GM12878 (cell line): ENCODE measurements at regions not wholly inside any gene's neighbourhood (a gene's known extent, or its start where the extent isn't known, plus 50 kb on each side); places are given as distances from the start of the nearest gene placed in this dataset.

Experiments used
- ATAC-seq: fragments of 200-7000 bp; cut with Tn5 transposase; 3 replicates; pipeline ENCODE4 v1.9.1; 2020; ENCODE audit warnings: mild to moderate bottlenecking, moderate library complexity
- BruUV-seq: library from RNA; stranded (reverse); fragments of 400-500 nt; replicated peaks from 2 replicates; lab custom pipeline; 2021; lab: Mats Ljungman, UMichigan
- CTCF ChIA-PET: fragments of 300-600 bp; sonication (Branson Sonifier 250); formaldehyde crosslinking; extraction: SDS; loops from one replicate; lab custom pipeline; 2021; ENCODE audit warnings: inconsistent platforms; lab: Yijun Ruan, JAX
- POLR2A ChIA-PET: fragments of 350-600 bp; formaldehyde crosslinking; extraction: SDS; loops from one replicate; lab custom pipeline; 2021; ENCODE audit warnings: inconsistent platforms; lab: Charles Lee
- RAD21 ChIA-PET: fragments of 300-600 bp; sonication (Branson Sonifier 250); formaldehyde crosslinking; loops from one replicate; lab custom pipeline; 2023; ENCODE audit warnings: antibody characterized with exemption; ENCODE audit not compliant: unreplicated experiment; lab: Charles Lee
- SMC1A ChIA-PET: fragments of 300-600 bp; sonication (Branson Sonifier 250); formaldehyde crosslinking; loops from one replicate; lab custom pipeline; 2023; ENCODE audit not compliant: unreplicated experiment, uncharacterized antibody; lab: Charles Lee
- DNase-seq: peaks from one replicate; pipeline ENCODE4 v3.0.0-alpha.2; 2011; ENCODE audit warnings: low read depth, low spot score
- FAIRE-seq: peaks from 3 replicates; lab custom pipeline; 2011; peaks lifted over from hg19 to GRCh38; lab: Jason Lieb, UNC
- H2AFZ ChIP-seq: 2 replicates; pipeline ENCODE4 v1.6.0; 2011; ENCODE audit warnings: low read depth, low read length, control low read depth; ENCODE audit not compliant: control insufficient read depth
- H3K27ac ChIP-seq: 2 replicates; pipeline ENCODE4 v1.5.1; 2011; ENCODE audit warnings: control low read depth; ENCODE audit not compliant: control insufficient read depth, insufficient read depth
- H3K27me3 ChIP-seq, 2 experiments: replicated peaks in 1 of 2; 2 replicates each; pipeline versions ENCODE4 v1.6.0 to v1.6.1; 2011; ENCODE audit warnings: low read length in 1 of 2; ENCODE audit not compliant: control insufficient read depth in 2 of 2, insufficient read depth in 2 of 2
- H3K36me3 ChIP-seq, 2 experiments: 2 replicates each; pipeline ENCODE4 v1.5.1; 2011; ENCODE audit warnings: low read length in 1 of 2; ENCODE audit not compliant: control insufficient read depth in 2 of 2, insufficient read depth in 2 of 2
- H3K4me1 ChIP-seq: 2 replicates; pipeline ENCODE4 v1.6.1; 2011; ENCODE audit warnings: mild to moderate bottlenecking, low read length, moderate library complexity, mixed read lengths; ENCODE audit not compliant: control insufficient read depth, insufficient read depth
- H3K4me2 ChIP-seq: 2 replicates; pipeline ENCODE4 v1.6.0; 2011; ENCODE audit warnings: control low read depth; ENCODE audit not compliant: control insufficient read depth, insufficient read depth
- H3K4me3 ChIP-seq: fragments of 200-600 bp; sonication (generic); 2 replicates; pipeline ENCODE4 v1.5.1; 2016
- H3K79me2 ChIP-seq: 2 replicates; pipeline ENCODE4 v1.6.0; 2011; ENCODE audit warnings: low read length; ENCODE audit not compliant: control insufficient read depth, insufficient read depth
- H3K9ac ChIP-seq: 2 replicates; pipeline ENCODE4 v1.8.0; 2011; ENCODE audit warnings: low read length, control low read depth, mixed read lengths; ENCODE audit not compliant: control insufficient read depth, insufficient read depth
- H3K9me3 ChIP-seq: replicated peaks from 3 replicates; pipeline ENCODE4 v1.5.1; 2011; ENCODE audit warnings: mild to moderate bottlenecking, low read length; ENCODE audit not compliant: control insufficient read depth, insufficient read depth
- H4K20me1 ChIP-seq: 2 replicates; pipeline ENCODE4 v1.6.0; 2011; ENCODE audit not compliant: control insufficient read depth, insufficient read depth
- ATF3 ChIP-seq: IDR thresholded peaks from 2 replicates; pipeline ENCODE4 v1.6.1; 2011; ENCODE audit warnings: low read depth, mild to moderate bottlenecking, low read length, moderate library complexity, borderline replicate concordance; ENCODE audit errors: extremely low read depth
- ATF7 ChIP-seq: fragments of 450-650 bp; IDR thresholded peaks from 2 replicates; pipeline ENCODE4 v1.6.1; 2016; ENCODE audit warnings: low read depth, mild to moderate bottlenecking
- CBFB ChIP-seq: IDR thresholded peaks from 2 replicates; pipeline ENCODE4 v1.6.1; 2016; ENCODE audit warnings: antibody characterized with exemption, low read depth
- FOXK2 ChIP-seq: fragments of 450-650 bp; IDR thresholded peaks from 2 replicates; pipeline ENCODE4 v1.6.1; 2017; ENCODE audit warnings: mild to moderate bottlenecking, moderate library complexity
- GATAD2B ChIP-seq: fragments of 450-650 bp; conservative IDR thresholded peaks from 2 replicates; pipeline ENCODE4 v1.6.1; 2017; ENCODE audit warnings: low read depth, mild to moderate bottlenecking, moderate library complexity
- HDAC2 ChIP-seq: fragments of 200-600 bp; sonication (generic); IDR thresholded peaks from 2 replicates; pipeline ENCODE4 v1.6.1; 2017
- IKZF1 ChIP-seq: fragments of 450-650 bp; conservative IDR thresholded peaks from 2 replicates; pipeline ENCODE4 v1.6.1; 2017; ENCODE audit warnings: antibody characterized with exemption, mild to moderate bottlenecking
- IRF4 ChIP-seq: IDR thresholded peaks from 2 replicates; pipeline ENCODE4 v1.6.1; 2011; ENCODE audit warnings: low read depth, low read length
- NFYB ChIP-seq: IDR thresholded peaks from 2 replicates; pipeline ENCODE4 v1.6.1; 2011; ENCODE audit warnings: low read depth, mild to moderate bottlenecking, low read length, improper control_type of control experiment, moderate library complexity; ENCODE audit not compliant: insufficient read depth
- NR2C2 ChIP-seq: IDR thresholded peaks from 2 replicates; pipeline ENCODE4 v1.6.1; 2011; ENCODE audit warnings: borderline replicate concordance, low read depth; ENCODE audit not compliant: control insufficient read depth, insufficient read length
- POU2F2 ChIP-seq: IDR thresholded peaks from 3 replicates; pipeline ENCODE4 v1.6.1; 2011; ENCODE audit warnings: low read depth, mild to moderate bottlenecking, low read length, borderline replicate concordance
- RCOR1 ChIP-seq: conservative IDR thresholded peaks from 2 replicates; pipeline ENCODE4 v1.6.1; 2012; ENCODE audit warnings: low read depth, low read length, improper control_type of control experiment
- SREBF1 ChIP-seq: IDR thresholded peaks from 2 replicates; pipeline ENCODE4 v1.6.1; 2012; ENCODE audit warnings: mild to moderate bottlenecking, low read length
- SREBF2 ChIP-seq: IDR thresholded peaks from 2 replicates; pipeline ENCODE4 v1.6.1; 2012; ENCODE audit warnings: mild to moderate bottlenecking, low read length
- TAF1 ChIP-seq: IDR thresholded peaks from 2 replicates; pipeline ENCODE4 v1.6.1; 2011; ENCODE audit warnings: mild to moderate bottlenecking, low read depth, low read length, borderline replicate concordance
- TCF3 ChIP-seq: IDR thresholded peaks from 2 replicates; pipeline ENCODE4 v1.6.1; 2012; ENCODE audit warnings: low read depth, mild to moderate bottlenecking, low read length, borderline replicate concordance; ENCODE audit not compliant: insufficient read depth
- ZBTB11 ChIP-seq: fragments of 450-650 bp; formaldehyde crosslinking; IDR thresholded peaks from 2 replicates; pipeline ENCODE4 v1.5.0; 2022; ENCODE audit warnings: mild to moderate bottlenecking, missing genetic modification characterization
- ZSCAN29 ChIP-seq: fragments of 450-650 bp; IDR thresholded peaks from 2 replicates; pipeline ENCODE4 v1.6.1; 2017; ENCODE audit warnings: mild to moderate bottlenecking, moderate library complexity
- WGBS: methylation state at CpG from one replicate; pipeline ENCODE4 v1.1.6; 2016; ENCODE audit warnings: low lambda C conversion rate; ENCODE audit not compliant: insufficient replicate concordance, insufficient coverage; ENCODE audit errors: missing lambda C conversion rate; 5-methylcytosine and 5-hydroxymethylcytosine counted together
- in situ Hi-C: fragments of 300-500 bp; cut with MboI; formaldehyde crosslinking; loops from 9 replicates; pipeline ENCODE4 v1.14.3; 2018; ENCODE audit warnings: mixed read lengths
- intact Hi-C: fragments of 100-400 bp; cut with micrococcal nuclease; formaldehyde crosslinking; loops from one replicate; pipeline ENCODE4 v1.14.2; 2022; ENCODE audit not compliant: unreplicated experiment
- TF ChIP-seq, protein P1 (sequence below): fragments of 450-650 bp; IDR thresholded peaks from 2 replicates; pipeline ENCODE4 v1.6.1; 2016; ENCODE audit warnings: mild to moderate bottlenecking

DNA sequence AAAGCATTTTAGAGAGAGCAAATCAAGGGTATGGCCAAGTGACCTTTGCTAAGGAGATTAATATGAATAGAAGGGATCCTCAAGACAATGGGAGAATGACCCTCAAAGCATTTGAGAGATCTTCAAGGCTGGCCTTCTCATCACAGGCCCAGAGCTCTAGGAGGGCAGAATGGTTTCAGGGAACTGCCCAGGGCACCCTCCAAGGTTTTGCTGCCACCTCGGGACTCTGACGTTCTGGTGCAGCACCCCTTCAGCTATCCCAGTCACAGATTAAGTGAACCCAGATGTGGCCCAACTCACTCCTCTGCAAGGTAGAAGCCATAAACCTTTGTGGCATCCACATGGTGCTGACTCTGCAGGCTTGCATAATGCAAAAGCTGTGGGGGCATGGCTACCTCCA is 209.3 kb downstream of the TLE3 start:
- TF ChIP-seq NFYB (no peak), ZBTB11 (no peak), CBFB (no peak), SREBF1 (no peak), ZSCAN29 (no peak), POU2F2 (no peak), IRF4 (no peak), GATAD2B (no peak), SREBF2 (no peak), TAF1 (no peak), NR2C2 (no peak), IKZF1 (no peak), ATF7 (no peak), HDAC2 (no peak), FOXK2 (no peak), ATF3 (no peak), RCOR1 (no peak), TCF3 (no peak)
- TF ChIP-seq, protein P1, sequence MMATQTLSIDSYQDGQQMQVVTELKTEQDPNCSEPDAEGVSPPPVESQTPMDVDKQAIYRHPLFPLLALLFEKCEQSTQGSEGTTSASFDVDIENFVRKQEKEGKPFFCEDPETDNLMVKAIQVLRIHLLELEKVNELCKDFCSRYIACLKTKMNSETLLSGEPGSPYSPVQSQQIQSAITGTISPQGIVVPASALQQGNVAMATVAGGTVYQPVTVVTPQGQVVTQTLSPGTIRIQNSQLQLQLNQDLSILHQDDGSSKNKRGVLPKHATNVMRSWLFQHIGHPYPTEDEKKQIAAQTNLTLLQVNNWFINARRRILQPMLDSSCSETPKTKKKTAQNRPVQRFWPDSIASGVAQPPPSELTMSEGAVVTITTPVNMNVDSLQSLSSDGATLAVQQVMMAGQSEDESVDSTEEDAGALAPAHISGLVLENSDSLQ: no peak
- Histone ChIP-seq H4K20me1 (no peaks in the 10 kb centered on the region), H3K9ac (no peak overlapping the region), H3K27me3 (peaks cover 0 to 5% of the 10 kb centered on the region in 2 experiments; a peak in 2 of 4 replicates), H3K4me3 (no peak overlapping the region), H2AFZ (no peak overlapping the region), H3K9me3 (peaks cover 2% of the 10 kb centered on the region; the same call in 1 of the 3 replicates), H3K4me2 (no peak overlapping the region), H3K27ac (no peak overlapping the region), H3K79me2 (no peaks in the 10 kb centered on the region), H3K4me1 (no peaks in the 10 kb centered on the region), H3K36me3 (no peaks in the 10 kb centered on the region)
- WGBS: 0% methylated on average over 2 of the region's 2 CpGs
- ATAC-seq: no peak
- FAIRE-seq: no peak
- in situ Hi-C loops (no loop called here), intact Hi-C loops (no loop called here)
- ChIA-PET RAD21 (interaction anchor here (1.0 kb wide), 1 partner anchor 161 kb away, joined by 3 read pairs; no protein-coding TSS in a partner anchor), CTCF (no interaction called here), POLR2A (no interaction called here), SMC1A (interaction anchor here (0.7 kb wide), 1 partner anchor 781 kb away, joined by 3 read pairs; no protein-coding TSS in a partner anchor)
- DNase-seq: no peak
- no TSS peak for BruUV-seq
